ENCODE measurements at regions not wholly inside any gene's neighbourhood (a gene's known extent, or its start where the extent isn't known, plus 50 kb on each side); places are given as distances from the start of the nearest gene placed in this dataset.

DNA sequence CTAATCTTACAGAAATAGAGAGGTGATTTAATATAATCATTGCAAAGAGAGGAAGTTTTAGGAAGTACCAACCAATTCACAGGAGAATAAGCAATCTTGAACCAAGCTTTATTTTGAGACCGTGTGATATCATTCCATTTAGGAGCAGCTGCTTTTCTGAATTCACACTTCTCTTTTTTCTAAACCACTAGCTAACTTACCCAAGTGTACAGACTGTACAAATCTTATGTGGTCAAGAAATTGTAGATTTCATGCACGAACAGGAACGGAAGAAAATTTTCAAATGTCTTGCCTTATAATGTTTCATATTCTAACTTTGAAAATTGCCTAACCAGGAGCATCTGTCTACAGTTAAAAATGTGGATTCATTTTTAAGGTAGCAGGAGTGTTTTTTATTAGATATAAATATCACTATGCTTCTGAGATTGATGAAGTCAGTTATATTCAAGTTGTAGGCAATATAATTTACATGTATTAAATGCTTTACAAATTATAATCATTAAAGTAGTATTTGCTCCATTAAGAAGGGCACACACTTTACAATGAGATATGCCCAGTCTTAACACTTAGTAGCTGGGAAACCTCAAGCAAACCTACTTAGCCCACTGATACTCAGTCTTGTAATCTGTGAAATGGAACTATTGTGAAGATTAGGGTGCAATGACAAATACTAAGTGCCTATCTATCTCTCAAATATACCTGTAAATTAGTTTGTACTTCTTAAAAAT, 86.7 kb upstream of the FOXN2 start:
- no peaks in the 10 kb centered on the region for H3K9me3 ChIP-seq
- TF ChIP-seq, protein P1, sequence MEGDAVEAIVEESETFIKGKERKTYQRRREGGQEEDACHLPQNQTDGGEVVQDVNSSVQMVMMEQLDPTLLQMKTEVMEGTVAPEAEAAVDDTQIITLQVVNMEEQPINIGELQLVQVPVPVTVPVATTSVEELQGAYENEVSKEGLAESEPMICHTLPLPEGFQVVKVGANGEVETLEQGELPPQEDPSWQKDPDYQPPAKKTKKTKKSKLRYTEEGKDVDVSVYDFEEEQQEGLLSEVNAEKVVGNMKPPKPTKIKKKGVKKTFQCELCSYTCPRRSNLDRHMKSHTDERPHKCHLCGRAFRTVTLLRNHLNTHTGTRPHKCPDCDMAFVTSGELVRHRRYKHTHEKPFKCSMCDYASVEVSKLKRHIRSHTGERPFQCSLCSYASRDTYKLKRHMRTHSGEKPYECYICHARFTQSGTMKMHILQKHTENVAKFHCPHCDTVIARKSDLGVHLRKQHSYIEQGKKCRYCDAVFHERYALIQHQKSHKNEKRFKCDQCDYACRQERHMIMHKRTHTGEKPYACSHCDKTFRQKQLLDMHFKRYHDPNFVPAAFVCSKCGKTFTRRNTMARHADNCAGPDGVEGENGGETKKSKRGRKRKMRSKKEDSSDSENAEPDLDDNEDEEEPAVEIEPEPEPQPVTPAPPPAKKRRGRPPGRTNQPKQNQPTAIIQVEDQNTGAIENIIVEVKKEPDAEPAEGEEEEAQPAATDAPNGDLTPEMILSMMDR (IDR thresholded peaks at IDR 0.05): no peak
- TF ChIP-seq POLR2A (IDR thresholded peaks at IDR 0.05): no peak
- no peak for DNase-seq
- no peak overlapping the region for H3K4me3 ChIP-seq (replicated peaks in 1 of 3)
- H3K4me1 ChIP-seq: no peaks in the 10 kb centered on the region
- no peaks in the 10 kb centered on the region for H3K36me3 ChIP-seq
- WGBS, 2 donors: 61 to 73% methylated on average over 3 of the region's 3 CpGs
- no peaks in the 10 kb centered on the region for H3K27me3 ChIP-seq
- intact Hi-C loops (cut with DNase I): no loop called here
- no peak overlapping the region for H3K27ac ChIP-seq

DNA sequence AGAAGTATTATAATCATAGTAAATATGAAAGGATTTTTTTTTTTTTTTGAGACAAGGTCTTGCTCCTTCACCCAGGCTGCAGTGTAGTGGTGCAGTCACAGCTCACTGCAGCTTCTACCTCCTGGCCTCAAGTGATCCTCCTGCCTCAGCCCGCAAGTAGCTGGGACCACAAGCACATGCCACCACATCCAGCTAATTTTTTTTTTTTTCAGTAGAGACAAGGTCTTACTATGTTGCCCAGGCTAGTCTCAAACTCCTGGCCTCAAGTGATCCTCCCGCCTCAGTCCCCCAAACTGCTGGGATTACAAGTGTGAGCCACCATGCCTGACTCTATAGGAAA, 86.2 kb upstream of the FOXN2 start:
- TF ChIP-seq POLR2A (IDR thresholded peaks at IDR 0.05): no peak
- TF ChIP-seq, protein P1 (IDR thresholded peaks at IDR 0.05): no peak
- no peak overlapping the region for H3K27ac ChIP-seq
- H3K36me3 ChIP-seq: no peaks in the 10 kb centered on the region
- no peak for DNase-seq
- no peak overlapping the region for H3K4me3 ChIP-seq (replicated peaks in 1 of 3)
- no peaks in the 10 kb centered on the region for H3K4me1 ChIP-seq
- H3K9me3 ChIP-seq: no peaks in the 10 kb centered on the region
- no peaks in the 10 kb centered on the region for H3K27me3 ChIP-seq
- WGBS, 2 donors: 86 to 93% methylated on average over 2 of the region's 2 CpGs
- intact Hi-C loops (cut with DNase I): no loop called here

DNA sequence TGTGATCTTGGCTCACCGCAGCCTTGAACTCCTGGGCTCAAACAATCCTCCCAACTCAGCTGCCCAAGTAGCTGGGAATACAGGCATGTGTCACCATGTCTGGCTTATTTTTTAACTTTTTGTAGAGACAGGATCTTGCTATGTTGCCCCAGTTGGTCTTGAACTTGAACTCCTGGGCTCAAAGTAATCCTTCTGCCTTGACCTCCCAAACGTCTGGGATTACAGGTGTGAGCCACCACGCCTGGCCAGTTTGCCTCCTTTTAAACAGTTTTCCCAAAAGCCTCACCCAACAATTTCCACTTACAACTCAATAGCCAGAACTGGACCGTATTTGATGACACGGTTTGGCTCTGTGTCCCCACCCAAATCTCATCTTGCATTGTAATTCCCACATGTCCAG, 85.4 kb upstream of the FOXN2 start:
- Histone ChIP-seq H3K9me3 (no peaks in the 10 kb centered on the region), H3K4me1 (no peaks in the 10 kb centered on the region), H3K27me3 (no peaks in the 10 kb centered on the region), H3K27ac (no peak overlapping the region), H3K36me3 (no peaks in the 10 kb centered on the region), H3K4me3 (replicated peaks in 1 of 3) (no peak overlapping the region)
- 93 to 96% methylated on average over 5 of the region's 5 CpGs for WGBS, 2 donors
- DNase-seq: no peak
- intact Hi-C loops (cut with DNase I): no loop called here
- TF ChIP-seq, protein P1 (IDR thresholded peaks at IDR 0.05): no peak
- TF ChIP-seq POLR2A (IDR thresholded peaks at IDR 0.05): no peak

DNA sequence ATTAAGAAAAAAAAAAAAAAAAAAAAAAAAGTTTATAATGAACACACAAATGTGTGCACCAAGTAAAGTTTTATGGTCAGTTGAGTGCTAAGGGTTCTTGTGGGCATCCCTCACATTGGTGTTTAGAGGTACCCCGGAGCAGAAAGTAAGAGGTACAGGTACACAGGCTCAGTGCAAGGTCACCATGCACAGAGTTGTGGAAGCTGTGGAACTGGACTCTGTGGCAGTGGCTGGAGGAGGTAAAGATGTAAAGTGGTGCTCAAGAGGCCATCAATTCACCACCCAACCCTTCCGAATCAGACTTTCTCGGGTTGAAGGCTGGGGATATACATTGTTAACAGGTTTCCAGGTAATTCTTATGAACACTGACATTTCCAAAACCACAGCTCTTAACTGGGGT, 83.6 kb upstream of the FOXN2 start:
- Histone ChIP-seq H3K9me3 (no peaks in the 10 kb centered on the region), H3K27me3 (no peaks in the 10 kb centered on the region), H3K4me1 (no peaks in the 10 kb centered on the region), H3K27ac (no peak overlapping the region), H3K4me3 (replicated peaks in 1 of 3) (no peak overlapping the region), H3K36me3 (no peaks in the 10 kb centered on the region)
- intact Hi-C loops (cut with DNase I): no loop called here
- TF ChIP-seq, protein P1 (IDR thresholded peaks at IDR 0.05): no peak
- TF ChIP-seq POLR2A (IDR thresholded peaks at IDR 0.05): no peak
- DNase-seq: no peak
- WGBS, 2 donors: 71 to 83% methylated on average over 3 of the region's 3 CpGs

DNA sequence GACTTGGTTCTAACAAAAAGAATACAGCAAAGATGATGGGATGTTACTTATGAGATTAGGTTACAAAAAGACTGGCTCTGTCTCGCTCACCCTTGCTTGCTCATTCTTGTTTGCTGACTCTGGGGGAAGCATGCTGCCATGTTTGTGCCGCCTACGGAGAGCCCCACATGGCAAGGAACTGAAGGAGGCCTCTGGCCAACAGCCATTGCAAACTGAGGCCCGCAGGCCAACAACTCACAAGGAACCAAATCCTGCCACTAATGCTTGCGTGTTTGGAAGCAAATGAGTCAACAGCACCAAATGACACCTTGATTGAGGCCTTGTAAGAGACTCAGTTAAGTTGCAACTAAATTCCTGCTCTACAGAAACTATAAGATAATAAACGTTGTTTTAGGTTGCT, 82.1 kb upstream of the FOXN2 start:
- H3K27ac ChIP-seq: no peak overlapping the region
- TF ChIP-seq POLR2A (IDR thresholded peaks at IDR 0.05): no peak
- TF ChIP-seq, protein P1 (IDR thresholded peaks at IDR 0.05): no peak
- no peak for DNase-seq
- intact Hi-C loops (cut with DNase I): no loop called here
- no peaks in the 10 kb centered on the region for H3K9me3 ChIP-seq
- H3K4me3 ChIP-seq (replicated peaks in 1 of 3): no peak overlapping the region
- H3K4me1 ChIP-seq: no peaks in the 10 kb centered on the region
- H3K36me3 ChIP-seq: no peaks in the 10 kb centered on the region
- 87 to 90% methylated on average over 6 of the region's 6 CpGs for WGBS, 2 donors
- no peaks in the 10 kb centered on the region for H3K27me3 ChIP-seq
